Superior temporal gyrus (tissue), 1 donor: ENCODE measurements at regions not wholly inside any gene's neighbourhood (a gene's known extent, or its start where the extent isn't known, plus 50 kb on each side); places are given as distances from the start of the nearest gene placed in this dataset.

Source experiments
- DNase-seq: peaks from one replicate; pipeline ENCODE4 v3.0.0-alpha.2; 2016; ENCODE audit errors: extremely low spot score

GRCh38 chr4:1464581-1465171 lies 58.4 kb upstream of the NKX1-1 start:
- no peak for DNase-seq

GRCh38 chr4:1463927-1464540 lies 57.8 kb upstream of the NKX1-1 start:
- DNase-seq = no peak

- DNase-seq = no peak
Measured at GRCh38 chr4:1463088-1463926, 57.1 kb upstream of the NKX1-1 start.

DNA sequence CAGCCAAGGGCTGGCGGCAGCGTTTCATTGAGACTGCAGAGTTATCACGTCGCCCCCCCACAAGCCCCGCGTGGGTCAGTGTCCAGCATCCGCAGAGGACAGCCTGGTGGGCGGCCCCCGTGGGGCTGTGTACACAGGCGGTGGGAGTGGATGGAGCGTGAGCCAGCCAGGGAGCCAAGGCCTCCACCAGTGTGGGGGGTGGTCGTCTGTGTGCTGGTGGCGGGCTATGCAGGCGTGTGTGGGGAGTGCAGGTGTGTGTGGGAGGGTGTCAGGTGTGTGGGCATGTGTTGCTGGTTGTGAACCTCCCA lies 56.5 kb upstream of the NKX1-1 start:
- DNase-seq = no peak

DNA sequence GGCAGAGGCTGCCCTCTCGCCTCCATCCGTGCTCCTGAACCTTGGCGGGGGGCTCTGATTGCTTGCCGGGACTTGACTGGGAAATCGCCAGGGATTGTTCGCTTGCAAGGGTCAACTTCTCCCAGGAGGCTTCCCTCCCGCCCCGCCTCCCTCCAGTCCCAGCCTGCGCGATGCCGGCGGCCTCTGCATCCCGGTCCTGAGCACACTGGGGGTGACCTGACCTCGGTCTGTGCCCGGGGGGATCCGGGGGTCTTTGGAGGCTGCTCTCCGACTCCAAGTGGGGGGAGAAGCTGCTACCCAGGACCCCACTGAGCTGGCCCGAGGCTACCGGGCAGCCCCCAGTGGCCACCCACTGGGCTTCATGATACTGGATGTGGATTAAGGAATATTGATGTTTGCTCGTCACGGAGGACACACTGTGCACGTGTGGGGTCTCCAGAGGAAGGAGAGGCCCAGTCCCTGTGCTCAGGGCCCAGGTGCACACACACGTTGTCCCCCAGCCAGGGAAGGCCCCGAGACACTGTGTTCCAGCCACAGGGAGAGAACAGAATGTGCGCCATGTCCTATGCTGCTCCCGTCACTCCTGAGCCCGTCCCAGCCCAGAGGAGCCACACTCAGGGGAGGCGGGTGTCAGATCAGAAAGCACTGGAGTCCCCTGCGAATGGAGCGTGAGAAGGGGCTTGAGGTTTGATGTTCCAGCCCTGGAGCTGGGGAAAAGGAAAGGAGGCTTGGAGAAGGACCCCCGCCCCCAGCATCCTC lies 55.9 kb upstream of the NKX1-1 start:
- no peak for DNase-seq

- no peak for DNase-seq
Measured at GRCh38 chr4:1460967-1461868, 55.0 kb upstream of the NKX1-1 start.

DNA sequence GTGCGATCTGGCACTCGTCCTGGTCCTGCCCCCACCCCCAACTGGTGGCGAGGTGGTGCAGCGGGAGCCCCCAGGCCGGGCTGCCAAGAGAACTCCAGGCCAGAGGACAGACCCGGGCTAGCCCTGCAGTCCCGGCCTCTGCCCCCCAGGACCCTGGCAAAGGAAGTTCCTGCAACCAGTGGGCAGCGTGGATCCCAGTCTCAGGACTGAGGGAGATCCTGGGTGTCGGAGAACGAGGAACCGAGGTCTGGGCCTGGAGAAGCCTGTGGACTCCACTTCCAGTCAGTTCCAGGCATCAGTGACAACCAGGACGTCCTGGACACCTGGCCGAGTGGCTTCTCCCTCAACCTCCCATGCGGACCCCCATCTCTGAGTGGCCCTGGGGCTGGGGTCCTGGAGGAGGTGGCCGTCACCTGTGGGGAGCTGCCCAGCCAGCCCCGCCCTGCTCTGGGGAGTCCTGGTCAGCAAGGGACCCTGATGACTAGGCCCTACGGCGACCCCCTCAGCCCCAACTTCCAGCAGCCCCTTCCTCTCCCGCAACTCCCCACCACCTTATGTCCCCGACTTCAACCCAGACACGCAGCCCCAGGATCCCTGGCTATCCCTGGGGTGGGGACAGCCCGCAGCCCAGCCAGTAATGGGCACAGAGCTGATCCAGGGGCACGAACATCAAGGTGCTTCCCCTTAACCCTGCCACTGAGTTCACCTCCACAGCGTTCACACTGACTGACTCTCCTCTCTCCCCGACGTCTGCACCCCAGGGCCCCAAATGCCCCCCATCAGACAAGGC lies 53.7 kb upstream of the NKX1-1 start:
- no peak for DNase-seq

DNA sequence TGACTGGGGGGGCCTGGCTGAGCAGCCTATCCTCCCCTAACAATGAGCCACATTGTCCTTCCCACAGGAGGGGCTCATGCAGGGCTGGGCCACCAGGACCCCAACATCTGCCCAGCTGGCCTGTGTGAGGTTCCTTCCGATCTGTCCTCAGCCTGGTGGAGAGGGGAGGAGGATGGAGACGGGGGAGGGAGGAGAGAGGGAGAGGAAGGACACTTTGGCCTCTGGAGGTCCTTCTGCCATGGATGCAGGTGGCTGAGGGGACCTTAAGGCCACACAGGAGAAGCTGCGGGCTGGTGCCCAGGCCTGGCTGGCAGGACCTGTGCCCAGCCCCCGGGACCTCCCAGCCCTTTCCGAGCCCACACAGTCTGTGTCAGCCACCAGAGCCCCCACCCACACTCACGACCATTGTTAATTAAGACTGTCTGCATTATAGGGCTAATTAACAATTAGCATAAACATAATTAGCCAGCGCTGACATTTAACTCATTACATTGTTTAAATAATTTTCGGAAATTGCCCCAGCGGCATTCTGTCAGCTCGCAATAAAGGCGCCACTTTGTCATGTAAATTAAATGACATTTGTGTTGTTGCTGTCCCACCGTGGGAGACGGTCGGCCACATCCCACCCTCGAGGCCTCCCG lies 53.0 kb upstream of the NKX1-1 start:
- no peak for DNase-seq

DNA sequence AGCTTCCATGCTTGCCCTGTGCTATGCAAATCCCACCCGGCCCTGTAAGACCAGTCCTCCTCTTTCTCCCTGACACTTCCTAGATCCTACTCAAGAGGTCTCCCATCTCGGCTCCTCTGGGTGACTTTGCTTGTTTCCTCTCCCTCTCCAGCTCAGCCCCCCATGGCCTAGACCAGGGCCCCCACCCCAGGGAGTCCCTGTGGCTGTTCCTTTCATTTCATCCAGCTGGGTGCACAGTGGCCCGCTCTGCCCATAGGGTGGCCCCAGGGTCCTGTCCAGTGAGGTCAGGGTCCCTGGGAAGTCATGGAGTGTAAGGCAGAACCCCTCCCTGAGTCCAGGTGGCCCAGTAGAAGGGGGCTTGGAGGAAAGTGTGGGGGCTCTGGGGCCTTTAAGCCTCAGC lies 52.3 kb upstream of the NKX1-1 start:
- DNase-seq = no peak
